GM21576 (cell line): ENCODE measurements at regions not wholly inside any gene's neighbourhood (a gene's known extent, or its start where the extent isn't known, plus 50 kb on each side); places are given as distances from the start of the nearest gene placed in this dataset.
A peak's percentile ranks its signal among the peaks of the same experiment; 100 is the strongest.

Experiments used
- ATAC-seq: cut with Tn5 transposase; IDR thresholded peaks from one replicate; pipeline ENCODE4 v1.9.1; 2021; ENCODE audit warnings: mild to moderate bottlenecking, moderate library complexity; ENCODE audit not compliant: unreplicated experiment

DNA sequence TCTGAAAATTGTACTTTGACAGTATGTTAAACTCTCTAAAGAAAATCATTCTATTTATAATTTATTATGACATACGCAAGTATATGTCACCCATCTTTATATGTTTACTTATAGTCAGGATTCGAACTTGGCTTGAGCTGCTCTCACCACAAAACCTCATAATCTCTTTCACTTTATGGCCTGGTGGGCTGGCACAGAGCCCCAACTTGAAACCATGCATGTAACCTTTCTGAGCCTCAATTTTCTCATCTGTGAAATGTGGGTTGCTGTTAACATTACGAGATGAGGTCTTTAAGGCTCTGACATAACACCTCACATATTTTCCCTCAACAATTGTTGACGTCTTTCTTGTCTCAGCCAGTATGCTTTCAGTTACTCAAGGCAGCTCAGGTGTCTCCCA is 69.4 kb upstream of the PFN2 start:
- ATAC-seq = no peak

DNA sequence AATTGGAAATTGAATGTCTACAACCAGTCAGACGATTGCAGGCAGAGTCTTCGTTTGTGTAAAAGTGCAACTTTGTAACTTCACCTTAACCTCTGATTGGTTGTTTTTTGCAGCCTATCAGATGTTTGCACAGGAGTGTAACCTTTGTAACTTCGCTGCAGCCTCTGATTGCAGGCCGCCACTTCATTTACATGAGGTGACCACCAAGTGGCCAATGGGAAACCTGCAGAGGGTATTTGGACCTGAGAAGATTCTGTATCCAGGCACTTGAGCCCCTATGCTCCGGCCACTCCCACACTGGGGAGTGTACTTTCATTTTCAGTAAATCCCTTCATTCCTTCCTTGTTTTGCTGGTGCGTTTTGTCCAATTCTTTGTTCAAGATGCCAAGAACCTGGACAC is 68.1 kb upstream of the PFN2 start:
- ATAC-seq = no peak

DNA sequence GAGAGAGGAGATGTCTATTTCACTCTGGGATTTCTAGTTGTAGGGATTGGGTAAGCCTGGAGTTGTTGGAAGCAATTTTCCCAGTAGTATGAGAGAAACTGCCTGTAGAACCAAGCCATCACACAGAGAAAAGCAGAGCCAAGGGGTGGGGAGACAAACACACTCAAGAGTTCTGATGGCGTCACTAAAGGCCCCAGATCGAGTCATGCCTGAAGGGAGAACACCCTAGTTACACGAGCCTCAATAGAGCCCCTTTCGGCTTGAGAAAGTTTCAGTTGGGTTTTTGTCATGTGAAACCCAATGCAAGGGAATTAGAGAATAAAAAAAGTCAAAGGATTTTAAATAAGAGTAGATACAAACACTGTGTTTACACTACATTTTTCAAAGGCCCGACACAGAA is 66.1 kb upstream of the PFN2 start:
- no peak for ATAC-seq

DNA sequence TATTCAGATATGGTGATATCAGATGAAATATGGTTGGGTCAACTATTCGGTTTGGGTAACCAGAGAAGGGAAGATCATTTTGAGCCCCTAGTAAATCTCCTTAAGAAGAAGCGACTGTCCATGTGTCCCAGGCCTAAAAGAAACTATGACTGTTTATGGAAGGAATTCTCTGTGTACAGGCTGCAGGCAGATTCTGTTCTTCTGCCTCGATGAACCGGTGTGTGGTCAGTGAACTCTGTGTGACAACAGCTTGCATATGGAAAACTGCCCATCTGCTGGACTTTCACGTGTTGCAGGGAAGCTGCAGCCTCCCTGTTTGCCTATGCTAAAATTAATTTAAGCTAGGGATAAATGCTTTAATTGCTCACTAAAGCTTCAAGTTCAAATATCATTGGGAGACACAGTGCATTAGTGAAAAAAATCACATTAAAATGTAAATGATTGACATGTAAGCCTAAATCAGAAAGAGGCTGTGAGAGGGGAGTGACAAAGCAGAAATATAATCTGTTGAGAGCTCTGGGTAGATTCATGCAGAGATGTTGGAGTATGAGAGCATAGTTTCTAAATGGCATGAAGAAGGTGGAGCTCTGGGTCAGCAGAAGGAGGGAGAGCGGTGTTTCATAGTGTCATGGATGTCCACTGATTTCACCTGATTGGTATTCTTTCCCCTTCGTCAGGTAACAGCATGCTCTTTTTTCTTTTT is 65.4 kb upstream of the PFN2 start:
- ATAC-seq = no peak

GRCh38 chr3:150035301-150035779 is 64.6 kb upstream of the PFN2 start:
- ATAC-seq = no peak

- no peak for ATAC-seq
These were observed 63.0 kb upstream of the PFN2 start for GRCh38 chr3:150033721-150034120.

DNA sequence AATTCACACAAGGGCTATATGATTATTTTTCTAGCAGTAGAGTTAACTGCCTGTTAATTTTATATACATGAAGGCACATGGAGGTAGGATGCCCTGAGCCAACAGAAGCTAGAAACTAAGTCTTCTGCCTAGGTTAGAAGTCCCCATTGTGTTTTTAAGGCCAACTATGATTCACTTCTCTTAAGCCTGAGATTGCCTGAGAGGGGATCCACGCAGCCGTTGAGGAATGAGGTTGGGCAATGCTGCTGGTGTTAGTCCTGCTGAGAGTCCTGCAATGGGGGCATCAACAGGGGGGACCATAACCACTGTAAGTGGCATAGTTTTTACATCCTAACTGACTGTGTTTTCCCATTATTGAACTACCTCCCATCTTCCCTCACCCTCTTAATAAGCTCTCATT is 60.1 kb upstream of the PFN2 start:
- no peak for ATAC-seq

- no peak for ATAC-seq
These were observed 52.5 kb upstream of the PFN2 start for GRCh38 chr3:150023239-150023636.

DNA sequence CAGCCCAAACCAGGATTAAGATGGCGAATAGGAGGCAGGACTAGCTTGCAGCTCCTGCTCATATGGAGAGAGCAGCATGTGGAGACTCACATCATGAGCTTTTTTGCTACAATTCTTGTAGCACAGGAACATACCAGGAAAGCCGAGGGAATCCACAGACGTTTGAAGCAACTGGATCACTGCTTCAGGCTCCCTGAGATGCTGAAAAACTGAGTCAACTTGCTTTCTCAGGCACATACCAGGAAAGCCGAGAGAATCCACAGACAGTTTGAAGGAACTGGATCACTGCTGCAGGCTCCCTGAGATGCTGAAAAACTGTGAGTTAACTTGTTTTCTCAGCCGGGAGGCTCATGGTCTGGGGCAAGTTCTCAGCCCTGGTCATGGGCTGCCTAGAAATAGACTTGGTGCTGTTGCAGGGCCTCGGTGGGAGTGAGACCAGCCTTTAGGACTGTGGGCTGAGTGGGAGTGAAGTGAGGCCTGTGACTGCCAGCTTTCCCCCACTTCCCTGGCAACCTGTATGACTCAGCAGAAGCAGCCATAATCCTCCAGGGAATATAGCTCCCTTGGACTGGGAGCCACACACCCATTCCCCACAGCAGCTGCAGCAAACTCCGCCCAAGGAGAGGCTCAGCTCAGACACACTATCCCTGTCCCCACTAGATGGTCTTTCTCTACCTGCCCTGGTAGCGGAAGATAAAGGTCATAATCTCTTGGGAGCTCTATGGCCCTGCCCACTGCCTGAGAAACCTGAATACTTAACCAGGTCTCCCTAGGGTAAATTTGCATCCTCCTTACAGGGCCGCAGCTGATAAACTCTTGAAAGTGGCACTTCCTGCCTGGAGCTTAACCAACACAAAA is 51.9 kb upstream of the PFN2 start:
- peak; percentile 90 for ATAC-seq

DNA sequence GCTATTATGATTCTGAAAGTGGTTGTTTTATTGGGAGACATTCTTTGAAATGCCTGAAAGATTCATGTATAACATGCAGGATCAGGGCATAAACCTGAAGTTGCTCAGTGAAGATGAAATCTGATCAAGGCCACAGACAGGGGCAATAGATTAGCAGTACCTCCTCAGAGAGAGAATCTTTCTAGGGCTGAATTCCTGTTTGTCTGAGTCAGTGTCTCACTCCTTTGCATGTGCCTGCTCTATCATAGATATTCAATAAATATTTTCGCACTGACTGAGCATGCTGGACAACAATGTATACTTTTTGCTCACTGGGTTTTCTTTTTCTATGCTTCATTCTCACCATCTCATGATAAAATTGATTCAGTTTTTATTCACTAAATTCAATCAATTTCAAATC is 49.8 kb upstream of the PFN2 start:
- no peak for ATAC-seq
